ENCODE measurements at regions not wholly inside any gene's neighbourhood (a gene's known extent, or its start where the extent isn't known, plus 50 kb on each side); places are given as distances from the start of the nearest gene placed in this dataset.

DNA sequence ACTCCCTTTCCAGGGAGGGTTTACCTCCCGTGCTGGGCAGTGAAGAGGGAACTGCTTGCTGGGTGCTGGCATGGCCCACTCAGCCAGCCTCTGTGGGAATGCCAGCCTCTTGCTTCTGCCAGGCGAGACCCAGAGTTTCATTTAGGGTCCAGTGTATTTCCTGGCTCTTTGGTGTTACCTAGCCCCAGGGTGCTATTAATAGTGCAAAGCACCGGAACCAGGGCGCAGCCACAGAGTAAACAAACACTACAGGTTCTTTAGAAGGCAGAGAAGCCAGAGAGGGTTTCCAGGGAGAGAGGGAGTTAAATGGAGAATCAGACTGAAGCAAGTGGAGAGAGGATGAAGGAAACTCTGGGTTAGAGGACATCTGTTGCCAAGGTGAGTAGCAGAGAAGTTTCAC is 74.9 kb upstream of the SPATA13 start:
- FAIRE-seq, result no peak

DNA sequence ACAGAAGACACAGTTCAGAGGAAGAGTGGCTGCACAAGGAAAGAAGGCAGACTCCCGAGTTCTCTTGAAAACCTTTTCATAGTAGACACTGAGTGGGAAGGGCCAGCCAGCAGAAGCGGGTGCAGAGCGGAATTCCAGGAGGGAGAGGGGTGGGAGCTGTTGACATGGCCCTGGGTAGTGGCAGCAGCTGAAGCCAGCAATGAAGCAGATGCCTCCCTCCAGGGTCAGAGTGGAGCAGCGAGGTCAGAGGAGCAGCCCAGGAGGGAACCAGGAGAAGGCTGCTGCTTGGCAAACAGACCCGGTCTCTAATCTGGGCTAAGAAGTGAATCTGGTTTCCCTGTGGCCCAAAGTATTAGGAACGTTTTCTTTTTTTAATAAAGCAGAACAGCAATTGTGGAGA is 73.9 kb upstream of the SPATA13 start:
- FAIRE-seq, result no peak

DNA sequence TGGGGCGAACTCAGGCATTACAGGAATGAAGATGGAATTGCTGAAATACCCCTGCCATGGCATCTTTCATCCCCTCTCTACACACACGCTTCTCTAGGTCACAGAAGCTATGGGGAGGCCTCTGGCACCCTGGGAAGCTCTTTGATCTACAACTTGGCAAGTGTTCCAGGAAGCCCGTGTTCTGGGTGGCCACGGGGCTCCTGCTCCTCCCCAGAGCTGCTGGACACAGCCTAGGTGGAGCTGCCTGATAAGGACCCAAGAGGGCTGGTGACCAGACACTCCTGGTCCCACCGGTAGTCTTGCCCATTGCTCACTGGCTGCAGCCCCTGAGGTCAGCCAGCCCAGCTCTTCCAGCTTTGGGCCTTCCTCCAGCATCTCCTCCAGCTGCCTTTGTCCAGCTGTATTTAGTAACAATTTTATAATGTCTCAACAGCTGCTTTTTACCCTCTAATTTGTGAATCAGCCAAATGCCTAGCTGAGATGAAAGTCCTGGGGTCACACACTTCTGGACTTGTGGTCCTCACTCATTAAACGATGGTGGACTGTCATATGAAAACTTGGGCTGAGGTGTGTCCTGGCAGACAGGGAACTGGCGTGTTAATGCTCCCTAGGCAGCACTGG is 72.8 kb upstream of the SPATA13 start:
- no peak for FAIRE-seq

DNA sequence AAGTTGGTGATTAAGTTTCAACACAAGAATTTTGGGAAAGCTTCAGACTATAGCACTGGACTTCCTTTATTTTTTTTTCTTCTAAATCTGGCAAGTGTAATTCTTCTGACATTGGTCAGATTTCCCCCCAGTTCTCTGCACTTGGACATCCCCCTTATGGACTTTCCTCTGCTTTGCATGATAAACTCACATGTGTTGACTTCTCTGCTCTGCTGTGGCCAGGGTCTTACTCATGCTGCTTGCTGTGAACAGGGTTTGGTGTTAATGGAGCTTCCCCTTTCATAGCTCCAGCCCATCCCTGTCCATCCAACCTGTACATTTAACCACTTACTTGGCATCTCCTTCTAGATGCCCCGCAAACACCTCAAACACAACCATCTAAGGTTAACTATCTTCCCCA is 70.5 kb upstream of the SPATA13 start:
- FAIRE-seq, result no peak

DNA sequence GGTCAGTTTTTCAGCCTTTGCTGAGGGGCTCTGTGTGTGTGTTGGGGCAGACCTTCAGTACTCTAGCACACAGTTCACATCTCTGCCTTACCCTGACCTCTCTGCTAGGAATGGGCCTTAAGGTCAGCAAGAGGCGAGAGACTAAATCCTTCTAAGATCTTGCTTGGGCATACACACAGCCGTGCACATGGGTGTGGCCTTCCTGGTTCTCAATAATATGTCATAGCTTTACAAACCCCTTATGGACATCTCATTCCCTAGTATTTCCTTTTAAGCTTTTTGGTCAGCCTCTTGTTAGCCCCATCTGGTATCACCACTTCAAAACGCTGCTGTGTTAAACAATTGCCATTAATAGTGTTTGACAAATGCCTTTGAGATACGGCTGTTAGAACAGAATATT is 69.4 kb upstream of the SPATA13 start:
- no peak for FAIRE-seq

DNA sequence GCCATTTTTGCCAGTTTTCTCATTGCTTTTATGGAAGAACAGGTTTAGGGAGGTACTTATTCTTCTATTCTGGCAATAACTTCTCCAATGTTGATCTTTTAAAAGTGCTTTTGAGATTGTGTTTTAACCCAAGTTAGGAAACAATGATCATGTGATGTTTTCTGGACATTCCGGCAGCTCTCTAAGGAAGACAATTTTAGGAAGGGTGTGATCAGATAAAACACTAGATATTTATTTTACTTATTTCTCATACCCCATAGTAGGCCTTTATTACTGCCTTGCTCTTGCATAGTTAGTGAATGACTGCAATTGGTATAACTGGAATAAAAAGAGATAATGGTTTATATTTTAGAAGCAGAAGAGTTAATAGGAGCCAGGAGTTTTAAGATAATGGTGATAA is 68.4 kb upstream of the SPATA13 start:
- FAIRE-seq, result no peak

DNA sequence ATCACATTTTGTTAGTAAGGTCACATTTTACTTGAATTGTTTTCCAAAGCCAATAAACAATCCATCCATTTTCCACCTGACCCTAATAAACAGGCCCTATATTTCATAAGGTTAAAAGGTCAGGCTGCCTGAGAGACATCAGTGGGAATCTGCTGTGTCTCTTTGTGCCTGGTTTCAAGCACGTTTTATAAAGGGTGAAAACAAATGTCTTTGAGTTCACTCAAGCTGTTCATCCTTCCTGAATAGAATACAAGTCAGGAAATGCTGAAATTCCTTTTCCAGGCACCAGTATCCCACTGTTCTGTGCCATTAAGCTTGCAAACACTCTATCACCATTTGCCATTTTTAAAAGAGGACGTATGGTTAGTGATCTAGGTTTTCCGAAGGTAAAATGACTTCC is 67.5 kb upstream of the SPATA13 start:
- no peak for FAIRE-seq

DNA sequence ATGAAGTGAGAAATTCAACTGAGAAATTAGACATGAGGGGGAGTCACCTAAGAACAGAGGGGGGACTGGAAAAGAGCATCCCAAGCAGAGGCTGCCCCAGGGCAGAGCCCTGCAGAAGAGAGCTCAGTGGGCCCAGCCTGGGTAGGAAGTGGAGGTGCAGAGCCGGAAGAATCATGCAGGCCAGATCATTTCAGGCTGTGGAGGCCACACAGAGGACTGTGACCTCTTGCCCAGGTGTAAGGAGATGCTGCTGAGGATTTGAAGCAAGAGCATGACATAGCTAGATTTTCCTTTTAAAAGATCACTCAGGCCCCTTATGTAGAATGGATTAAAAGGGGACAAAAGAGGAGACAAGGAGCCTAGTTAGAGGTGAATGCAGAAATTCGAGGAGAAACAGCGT is 63.9 kb upstream of the SPATA13 start:
- FAIRE-seq, result no peak

DNA sequence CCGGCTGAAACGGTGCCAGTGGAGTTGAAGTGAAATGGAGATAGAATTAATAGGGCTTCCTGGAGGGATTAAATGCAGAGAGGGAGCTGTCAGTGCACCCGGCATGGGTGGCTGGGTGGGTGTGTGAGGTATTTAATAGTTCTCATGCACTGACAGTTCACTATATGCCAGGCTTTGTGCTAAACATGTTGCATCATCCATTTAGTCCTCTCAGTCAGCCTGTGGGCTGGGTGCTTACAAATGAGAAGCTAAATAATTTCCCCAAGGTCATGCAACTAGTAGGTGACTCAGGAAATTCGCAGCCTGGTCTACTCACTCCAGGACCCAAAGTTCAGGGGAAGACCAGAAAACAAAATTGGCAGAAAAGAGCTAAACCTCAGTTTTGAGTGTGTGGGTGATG is 63.5 kb upstream of the SPATA13 start:
- FAIRE-seq, result no peak

DNA sequence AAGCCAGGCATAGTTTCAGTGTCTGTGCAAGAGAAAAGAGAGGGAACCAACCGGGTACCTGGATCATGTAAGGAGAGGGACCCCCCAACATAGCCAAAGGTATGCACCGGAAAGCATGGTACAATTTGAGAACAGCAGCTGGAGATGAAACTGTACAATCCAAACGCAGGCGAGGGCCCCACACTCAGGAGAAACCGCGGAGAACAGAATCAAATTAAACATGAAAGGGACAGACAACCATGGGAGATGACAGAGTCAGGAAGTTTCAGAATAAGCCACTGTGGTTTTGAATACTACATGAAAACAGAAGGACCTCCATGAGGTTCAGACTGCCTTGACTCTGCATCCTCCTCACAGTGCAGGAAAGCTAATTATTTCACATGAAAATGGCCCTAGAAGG is 62.9 kb upstream of the SPATA13 start:
- no peak for FAIRE-seq

DNA sequence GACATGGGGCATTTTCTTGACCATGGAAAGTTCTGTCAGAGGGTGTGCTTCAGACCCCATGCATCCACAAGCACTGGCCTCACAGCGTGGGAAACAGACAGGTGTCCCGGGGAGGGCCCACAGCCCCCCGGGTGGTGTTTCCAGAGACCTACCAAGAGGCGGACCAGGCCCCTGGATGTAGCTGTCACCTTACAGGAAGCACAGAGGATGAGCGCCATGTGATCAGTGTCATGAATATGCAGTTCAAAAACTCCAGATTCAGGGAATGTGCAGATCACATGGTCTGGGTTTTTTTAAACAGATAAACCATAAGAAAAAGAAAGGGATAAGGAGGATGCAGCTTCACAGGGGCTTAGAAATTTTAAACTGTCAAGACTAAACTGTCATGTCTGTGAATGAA is 61.0 kb upstream of the SPATA13 start:
- FAIRE-seq, result no peak

DNA sequence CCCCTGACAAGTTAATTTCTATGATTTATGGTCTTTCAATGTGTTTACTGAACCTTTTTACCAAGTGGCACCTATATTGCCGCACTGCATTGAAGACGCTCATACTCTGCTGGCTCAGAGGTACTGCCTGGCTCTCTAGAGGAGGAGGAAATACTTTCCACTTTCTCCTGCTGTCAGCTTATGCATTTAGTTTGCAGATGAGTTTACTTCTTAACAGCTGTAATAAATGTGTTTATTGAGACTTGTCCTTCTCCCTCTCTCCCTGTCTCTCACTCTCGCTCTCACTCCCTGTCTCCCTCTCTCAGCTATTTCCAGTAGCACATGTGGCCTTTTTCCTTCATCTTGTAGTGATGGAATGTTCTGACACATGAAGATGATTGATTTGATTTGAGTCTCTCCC is 60.3 kb upstream of the SPATA13 start:
- FAIRE-seq, result no peak

DNA sequence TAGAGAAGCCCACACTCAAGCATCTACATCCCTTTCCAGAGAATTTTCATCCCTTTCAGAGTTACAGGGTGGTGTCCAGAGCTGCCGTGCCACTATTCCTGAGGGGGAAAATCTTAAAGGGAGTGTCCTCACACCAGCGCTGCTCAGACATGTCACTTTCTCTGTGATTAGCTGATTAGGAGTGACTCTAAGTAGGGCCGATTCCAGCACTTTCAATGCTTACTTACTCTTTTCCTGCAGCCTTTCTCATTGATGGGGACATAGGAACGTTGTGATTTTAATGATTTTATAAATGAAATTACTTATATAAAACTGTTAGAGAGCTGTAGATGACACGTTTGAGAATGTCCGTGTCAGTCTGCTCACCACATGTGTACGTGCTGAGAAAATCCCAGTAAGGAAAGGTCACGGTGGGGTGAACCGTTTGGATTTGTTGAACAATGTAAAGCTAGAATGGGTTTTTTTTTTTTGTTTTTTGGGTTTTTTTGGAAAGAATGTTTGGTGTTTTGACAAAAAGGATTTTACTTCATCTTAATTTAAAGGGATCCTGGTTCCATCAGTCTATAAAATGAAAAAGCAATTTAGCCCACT is 56.6 kb upstream of the SPATA13 start:
- FAIRE-seq, result no peak

DNA sequence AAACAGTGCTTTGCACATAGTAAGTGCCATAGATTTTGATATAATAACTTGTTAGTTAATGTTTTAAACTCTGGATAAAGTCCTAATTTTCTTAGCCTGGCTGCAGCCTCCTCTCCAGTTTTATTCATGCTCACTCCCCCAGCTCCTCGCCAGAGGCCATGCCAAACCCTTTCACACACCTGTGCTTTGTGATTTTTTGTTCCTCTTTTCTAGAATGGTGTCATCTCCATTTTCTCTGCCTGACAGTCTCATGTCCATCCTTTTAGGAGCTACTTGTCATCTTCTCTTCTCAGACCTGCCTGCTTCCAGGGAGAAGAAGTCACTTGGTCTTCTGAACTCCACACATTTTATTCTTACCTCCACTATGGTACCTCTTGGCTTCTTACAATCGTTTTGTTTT is 55.8 kb upstream of the SPATA13 start:
- FAIRE-seq, result no peak

DNA sequence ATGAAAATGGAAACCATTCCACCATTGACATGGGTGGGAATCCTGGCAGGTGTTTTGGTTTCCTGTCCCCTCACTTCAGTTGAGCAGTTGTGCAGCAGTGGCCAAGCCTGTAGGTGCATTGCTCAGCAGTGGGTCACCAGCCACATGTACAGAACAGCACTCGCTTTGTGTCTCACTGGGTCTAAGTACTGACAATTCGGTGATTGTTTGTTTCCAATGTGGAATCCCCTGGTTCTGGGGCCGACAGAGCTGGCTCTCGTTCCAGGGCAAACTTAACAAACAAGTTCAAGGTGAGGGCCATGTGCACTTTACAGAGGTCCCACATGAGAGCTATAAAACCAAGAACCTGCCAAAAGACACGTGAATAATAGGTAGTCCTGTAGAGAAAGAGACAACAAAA is 54.1 kb upstream of the SPATA13 start:
- no peak for FAIRE-seq

DNA sequence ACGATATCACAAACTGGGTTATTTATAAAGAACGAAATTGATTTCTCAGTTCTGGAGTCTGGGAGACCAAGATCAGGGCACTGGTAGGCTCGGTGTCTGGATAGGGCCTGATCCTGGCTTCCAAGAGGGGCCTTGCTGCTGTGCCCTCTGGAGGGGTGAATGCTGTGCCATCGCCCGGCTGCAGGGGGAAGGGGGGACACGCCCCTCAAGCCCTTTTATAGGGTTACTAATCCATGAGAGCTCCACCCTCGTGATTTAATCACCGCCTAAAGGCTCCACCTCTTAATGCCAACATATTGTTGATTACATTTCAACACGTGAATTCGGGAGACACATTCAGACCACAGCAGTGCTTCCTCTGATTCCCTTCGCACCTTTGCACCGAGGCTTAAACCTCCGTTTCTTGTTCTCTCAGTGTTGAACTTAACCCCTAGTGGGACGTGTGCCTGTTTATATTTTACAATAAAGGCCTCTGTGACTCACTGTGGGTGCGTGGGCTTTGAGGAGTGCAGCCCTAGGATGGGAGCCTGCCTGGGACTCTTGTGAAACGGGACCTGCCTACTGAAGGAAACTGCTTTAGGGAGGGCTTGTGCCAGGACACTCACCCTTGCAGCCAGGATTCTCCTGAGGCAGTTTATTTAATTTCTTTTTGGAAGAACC is 52.4 kb upstream of the SPATA13 start:
- no peak for FAIRE-seq

DNA sequence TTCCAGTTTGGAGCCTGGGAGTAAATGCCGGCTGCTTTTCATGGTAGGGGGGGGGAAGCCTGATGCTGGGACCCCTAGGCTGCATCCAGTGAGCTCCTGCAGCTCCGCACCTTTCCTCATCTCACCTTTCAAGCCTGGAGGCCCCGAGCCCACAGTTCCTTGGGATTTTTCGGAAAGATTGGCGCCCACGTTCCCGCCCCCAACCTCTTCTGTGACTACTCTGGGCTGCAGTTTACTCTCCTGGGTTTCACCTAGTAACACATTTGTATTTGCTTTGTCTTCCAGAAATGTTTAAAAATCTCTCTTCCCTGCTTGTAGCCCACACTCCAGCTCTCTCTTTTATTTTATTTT is 51.9 kb upstream of the SPATA13 start:
- FAIRE-seq, result no peak

DNA sequence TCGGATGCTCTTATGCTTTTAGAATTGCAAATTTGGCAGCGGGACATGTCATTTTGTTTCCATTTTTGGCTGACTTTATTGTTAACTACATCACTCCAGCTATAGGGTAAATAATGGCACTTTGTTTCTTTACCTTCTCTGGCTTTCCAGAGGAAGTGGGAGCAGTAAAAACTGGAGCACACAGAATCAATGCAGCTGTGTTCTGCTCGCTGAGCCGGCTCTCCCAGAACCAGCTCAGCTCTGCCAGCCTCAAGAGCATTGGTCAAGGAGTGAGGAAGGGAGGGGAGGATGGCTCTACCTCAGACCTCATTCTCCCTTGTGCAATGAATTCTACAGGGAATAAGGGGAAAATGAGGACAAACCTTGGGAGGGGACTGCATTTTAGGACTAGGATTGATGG is 50.5 kb upstream of the SPATA13 start:
- FAIRE-seq, result no peak

All from islet of Langerhans (tissue), 1 donor.